Heart left ventricle (tissue), 13 donors: ENCODE measurements at regions not wholly inside any gene's neighbourhood (a gene's known extent, or its start where the extent isn't known, plus 50 kb on each side); places are given as distances from the start of the nearest gene placed in this dataset.

ENCODE experiments used
- CTCF ChIP-seq, 12 donors: fragments of 200-600 bp; sonication (generic) in 4 of 12; IDR thresholded peaks; one replicate each; pipeline versions ENCODE4 v1.5.0 to v1.8.0; 2018 to 2022; ENCODE audit warnings: antibody characterized with exemption in 12 of 12, mild to moderate bottlenecking in 5 of 12
- POLR2A ChIP-seq, 2 donors: fragments of 450-650 bp; IDR thresholded peaks; one replicate each; pipeline ENCODE4 v1.6.1; 2017; ENCODE audit warnings: antibody characterized with exemption in 2 of 2, mild to moderate bottlenecking in 2 of 2, moderate library complexity in 2 of 2
- donor health status: ischemic (EF 13 %, LVEDD 7.1; RV severe dilation, severe dysfunction).
- donor health status: DM: no; HTN: yes; CAD: no.
- donor health status: DM: no; HTN: no; CAD: no.
- donor health status: ischemic (EF 25% LVEDD 6.9; RV normal size, moderate dysfunction).
- donor health status: ischemic (EF 25% LVEDD 5.7; RV mildly dilated, moderate dysfunction).
- donor health status: ischemic (EF 35%, LVEDD 5.7; RV mildly dilated, moderate dysfunction).
- donor health status: nonischemic (EF 11% LVEDD 7.7; RV severe dilation, severe dysfunction).
- donor health status: DM: yes; HTN: yes; CAD: no.
- donor health status: PGD.
- donor health status: ischemic (EF 29% LVEDD 5.4; RV normal size, mild dysfunction).
- donor health status: nonischemic (EF 23%, LVEDD 6.1; RV moderate dilation, normal function).

- TF ChIP-seq CTCF (IDR thresholded peaks at IDR 0.05) (no peak), POLR2A (IDR thresholded peaks at IDR 0.05) (no peak)
Measured at GRCh38 chrX:150205011-150205410, 158.1 kb upstream of the MAMLD1 start.
